ENCODE measurements at regions not wholly inside any gene's neighbourhood (a gene's known extent, or its start where the extent isn't known, plus 50 kb on each side); places are given as distances from the start of the nearest gene placed in this dataset.

DNA sequence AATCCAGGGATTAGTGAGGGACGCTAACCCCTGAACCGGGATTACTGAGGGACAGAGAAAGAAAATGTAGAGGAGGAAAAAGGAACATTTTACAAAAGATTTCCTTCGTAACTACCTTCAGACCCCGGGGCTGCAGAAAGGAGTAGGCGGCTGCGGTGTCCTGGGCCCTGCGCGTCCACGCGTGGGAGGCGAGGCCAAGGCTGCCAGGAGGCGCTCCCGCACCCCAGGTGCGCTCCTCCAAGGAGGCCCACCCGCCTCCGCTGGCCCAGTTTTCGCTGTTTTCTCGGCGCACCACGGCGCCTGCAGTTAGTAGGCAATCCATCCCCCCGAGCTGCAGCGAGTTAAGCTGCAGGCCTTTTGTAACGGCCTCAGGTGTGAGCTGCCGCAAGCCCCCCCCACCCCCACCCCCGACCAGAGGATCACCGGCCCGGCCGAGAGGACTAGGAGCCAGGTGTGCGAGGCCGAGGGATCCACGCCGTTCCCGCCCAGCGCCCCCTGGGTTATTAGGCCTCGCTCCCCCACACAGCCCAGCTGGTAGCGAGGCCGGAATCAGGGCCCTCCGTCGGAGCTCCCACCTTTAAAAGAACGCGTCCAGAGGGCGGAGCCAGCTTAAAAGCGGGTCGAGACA is 380.3 kb upstream of the ARID1B start:
- TF ChIP-seq, protein P1, sequence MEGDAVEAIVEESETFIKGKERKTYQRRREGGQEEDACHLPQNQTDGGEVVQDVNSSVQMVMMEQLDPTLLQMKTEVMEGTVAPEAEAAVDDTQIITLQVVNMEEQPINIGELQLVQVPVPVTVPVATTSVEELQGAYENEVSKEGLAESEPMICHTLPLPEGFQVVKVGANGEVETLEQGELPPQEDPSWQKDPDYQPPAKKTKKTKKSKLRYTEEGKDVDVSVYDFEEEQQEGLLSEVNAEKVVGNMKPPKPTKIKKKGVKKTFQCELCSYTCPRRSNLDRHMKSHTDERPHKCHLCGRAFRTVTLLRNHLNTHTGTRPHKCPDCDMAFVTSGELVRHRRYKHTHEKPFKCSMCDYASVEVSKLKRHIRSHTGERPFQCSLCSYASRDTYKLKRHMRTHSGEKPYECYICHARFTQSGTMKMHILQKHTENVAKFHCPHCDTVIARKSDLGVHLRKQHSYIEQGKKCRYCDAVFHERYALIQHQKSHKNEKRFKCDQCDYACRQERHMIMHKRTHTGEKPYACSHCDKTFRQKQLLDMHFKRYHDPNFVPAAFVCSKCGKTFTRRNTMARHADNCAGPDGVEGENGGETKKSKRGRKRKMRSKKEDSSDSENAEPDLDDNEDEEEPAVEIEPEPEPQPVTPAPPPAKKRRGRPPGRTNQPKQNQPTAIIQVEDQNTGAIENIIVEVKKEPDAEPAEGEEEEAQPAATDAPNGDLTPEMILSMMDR (IDR thresholded peaks at IDR 0.05), result no peak
- TF ChIP-seq POLR2A (IDR thresholded peaks at IDR 0.05), result no peak
